ENCODE measurements at regions not wholly inside any gene's neighbourhood (a gene's known extent, or its start where the extent isn't known, plus 50 kb on each side); places are given as distances from the start of the nearest gene placed in this dataset.

DNA sequence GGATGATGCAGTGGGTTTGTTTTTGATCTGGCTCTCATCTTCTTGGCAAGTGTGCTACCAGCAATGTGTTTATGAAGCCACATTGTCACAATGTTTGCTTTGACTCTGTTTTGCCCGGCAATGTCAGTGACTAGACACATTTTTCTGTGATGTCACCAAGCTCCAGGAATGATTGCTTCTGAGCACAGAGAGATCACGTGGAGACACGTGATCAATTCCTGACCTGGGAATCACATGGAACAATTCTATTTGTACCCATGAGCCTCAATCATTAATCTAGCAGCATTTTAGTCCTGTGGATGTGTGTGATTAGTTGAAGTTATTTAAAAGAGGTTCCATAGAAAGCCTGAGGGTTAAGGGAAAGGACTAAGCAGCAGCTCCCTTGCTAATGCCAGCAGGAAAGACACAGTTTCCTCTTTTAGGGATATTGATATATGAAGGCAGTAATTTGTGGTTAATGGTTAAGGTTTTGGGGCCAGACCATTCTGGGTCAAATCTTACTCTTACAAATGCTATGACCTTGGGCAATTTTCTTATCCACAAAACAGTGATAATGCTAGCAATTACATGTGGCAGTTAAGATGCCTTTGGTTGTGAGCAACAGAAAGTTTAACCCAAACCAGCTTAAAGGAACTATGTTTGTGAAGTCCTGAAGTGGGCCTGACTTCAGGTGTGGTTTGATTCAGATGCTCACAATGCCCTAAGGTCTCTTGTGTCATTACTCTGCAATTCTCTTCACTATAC, 59.0 kb downstream of the FASLG start:
- TF ChIP-seq CTCF (conservative IDR thresholded peaks at IDR 0.05) (no peak), EZH2 (IDR thresholded peaks at IDR 0.05; ENCODE audit: low read depth) (no peak)
